ENCODE measurements at regions not wholly inside any gene's neighbourhood (a gene's known extent, or its start where the extent isn't known, plus 50 kb on each side); places are given as distances from the start of the nearest gene placed in this dataset.

DNA sequence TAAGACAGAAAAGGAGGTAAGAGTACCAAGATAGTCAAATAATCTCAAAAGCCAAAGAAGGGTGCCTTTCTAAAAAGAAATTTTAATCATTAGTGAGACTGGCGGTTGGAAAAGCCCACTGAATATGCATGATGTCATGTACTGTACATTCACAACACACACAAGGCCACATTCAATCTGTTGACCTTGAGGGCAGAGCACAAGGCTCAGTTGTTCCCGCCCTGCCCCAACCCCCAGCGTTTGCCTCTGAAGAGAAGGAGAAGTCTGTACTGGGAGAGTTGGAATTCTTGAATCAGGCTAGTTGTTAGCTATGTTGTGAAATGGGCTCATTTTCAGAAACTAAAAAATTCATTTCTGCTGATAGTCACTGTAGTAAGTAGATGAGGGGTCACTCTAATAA is 50.2 kb upstream of the NID2 start:
- H3K36me3 ChIP-seq (replicated peaks; ENCODE audit: insufficient read depth, low read length): no peaks in the 10 kb centered on the region
- no peaks in the 10 kb centered on the region for H3K79me2 ChIP-seq (ENCODE audit: low read length)
- no peak overlapping the region for H3K4me2 ChIP-seq (ENCODE audit: low read depth, low read length)
- H3K27me3 ChIP-seq (replicated peaks; ENCODE audit: insufficient read depth, low read length): no peaks in the 10 kb centered on the region
- no peak overlapping the region for H3K9ac ChIP-seq (ENCODE audit: low read length)
- TF ChIP-seq, protein P1, sequence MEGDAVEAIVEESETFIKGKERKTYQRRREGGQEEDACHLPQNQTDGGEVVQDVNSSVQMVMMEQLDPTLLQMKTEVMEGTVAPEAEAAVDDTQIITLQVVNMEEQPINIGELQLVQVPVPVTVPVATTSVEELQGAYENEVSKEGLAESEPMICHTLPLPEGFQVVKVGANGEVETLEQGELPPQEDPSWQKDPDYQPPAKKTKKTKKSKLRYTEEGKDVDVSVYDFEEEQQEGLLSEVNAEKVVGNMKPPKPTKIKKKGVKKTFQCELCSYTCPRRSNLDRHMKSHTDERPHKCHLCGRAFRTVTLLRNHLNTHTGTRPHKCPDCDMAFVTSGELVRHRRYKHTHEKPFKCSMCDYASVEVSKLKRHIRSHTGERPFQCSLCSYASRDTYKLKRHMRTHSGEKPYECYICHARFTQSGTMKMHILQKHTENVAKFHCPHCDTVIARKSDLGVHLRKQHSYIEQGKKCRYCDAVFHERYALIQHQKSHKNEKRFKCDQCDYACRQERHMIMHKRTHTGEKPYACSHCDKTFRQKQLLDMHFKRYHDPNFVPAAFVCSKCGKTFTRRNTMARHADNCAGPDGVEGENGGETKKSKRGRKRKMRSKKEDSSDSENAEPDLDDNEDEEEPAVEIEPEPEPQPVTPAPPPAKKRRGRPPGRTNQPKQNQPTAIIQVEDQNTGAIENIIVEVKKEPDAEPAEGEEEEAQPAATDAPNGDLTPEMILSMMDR (IDR thresholded peaks at IDR 0.05; ENCODE audit: low read length): no peak
- no peak for TF ChIP-seq EZH2 (optimal IDR thresholded peaks at IDR 0.05; ENCODE audit: low read depth, low read length)
- TF ChIP-seq EZH2phosphoT487 (IDR thresholded peaks at IDR 0.05; ENCODE audit: low read length): no peak
- DNase-seq: no peak
- H2AFZ ChIP-seq (ENCODE audit: low read length): no peak overlapping the region
- no peaks in the 10 kb centered on the region for H3F3A ChIP-seq (ENCODE audit: insufficient read depth, low read length)
- no peak overlapping the region for H3K4me3 ChIP-seq (ENCODE audit: low read length)
- no peaks in the 10 kb centered on the region for H4K20me1 ChIP-seq (ENCODE audit: insufficient read depth, low read length)
- no peak overlapping the region for H3K27ac ChIP-seq (ENCODE audit: low read length)
- H3K9me3 ChIP-seq (replicated peaks; ENCODE audit: insufficient read depth, low read length): no peaks in the 10 kb centered on the region
- H3K9me2 ChIP-seq (replicated peaks; ENCODE audit: insufficient read depth, low read length): no peaks in the 10 kb centered on the region
- no peaks in the 10 kb centered on the region for H3K4me1 ChIP-seq (ENCODE audit: low read length)

Data from MM.1S (cell line).